Activated CD8-positive, alpha-beta T cell treated with anti-CD3 and anti-CD28 coated beads, Interleukin-2, amount 10 ng/mL, durations not matched to agents 7 days and 5 days (primary cell): ENCODE measurements at regions not wholly inside any gene's neighbourhood (a gene's known extent, or its start where the extent isn't known, plus 50 kb on each side); places are given as distances from the start of the nearest gene placed in this dataset.
A peak's percentile ranks its signal among the peaks of the same experiment; 100 is the strongest.

Experiments used
- ATAC-seq: fragments of 150-1000 bp; cut with Tn5 transposase; one replicate; pipeline ENCODE4 v1.10.0; 2021; ENCODE audit warnings: moderate library complexity
- CTCF ChIA-PET: fragments of 350-600 bp; sonication (Branson Sonifier 250); formaldehyde crosslinking; loops from one replicate; lab custom pipeline; 2021; ENCODE audit warnings: antibody characterized with exemption; lab: Charles Lee
- POLR2A ChIA-PET: fragments of 350-600 bp; sonication (Branson Sonifier 250); formaldehyde crosslinking; loops from one replicate; lab custom pipeline; 2021; ENCODE audit warnings: antibody characterized with exemption; lab: Charles Lee
- DNase-seq: peaks from one replicate; pipeline ENCODE4 v3.0.0-alpha.2; 2020
- H3K27ac Mint-ChIP-seq: one replicate; pipeline ENCODE4 v1.8.0; 2021; ENCODE audit warnings: mild to moderate bottlenecking, mixed read lengths
- H3K27me3 Mint-ChIP-seq: one replicate; pipeline ENCODE4 v1.8.0; 2021; ENCODE audit warnings: low read depth, mixed read lengths
- H3K36me3 Mint-ChIP-seq: one replicate; pipeline ENCODE4 v1.8.0; 2021; ENCODE audit warnings: low read depth, mixed read lengths
- H3K4me1 Mint-ChIP-seq: one replicate; pipeline ENCODE4 v1.8.0; 2021; ENCODE audit warnings: low read depth, mixed read lengths
- H3K4me3 Mint-ChIP-seq: one replicate; pipeline ENCODE4 v1.8.0; 2021; ENCODE audit warnings: mild to moderate bottlenecking, mixed read lengths
- H3K9me3 Mint-ChIP-seq: one replicate; pipeline ENCODE4 v1.8.0; 2022; ENCODE audit warnings: mixed read lengths; ENCODE audit not compliant: insufficient read depth

DNA sequence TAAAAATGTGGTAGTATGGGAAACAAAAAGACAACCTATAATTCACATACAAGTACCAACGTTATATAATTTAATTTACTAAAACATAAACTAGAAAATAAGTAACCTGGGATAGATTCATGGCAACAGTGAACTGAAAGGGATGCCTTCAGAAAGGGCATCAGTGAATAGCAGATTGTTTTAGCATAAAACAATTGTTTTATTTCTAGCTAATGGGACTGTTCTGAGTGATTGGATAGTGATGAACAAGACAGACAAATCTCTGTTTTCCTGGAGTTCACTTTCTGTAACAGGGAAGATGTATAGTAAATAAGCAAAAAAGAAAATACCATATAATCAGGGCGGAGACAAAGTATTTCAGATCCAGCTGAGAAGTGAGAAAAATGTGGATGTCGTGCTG, 379.1 kb upstream of the SPOCK3 start:
- H3K9me3 Mint-ChIP-seq: no peaks in the 10 kb centered on the region
- no peak for ATAC-seq

DNA sequence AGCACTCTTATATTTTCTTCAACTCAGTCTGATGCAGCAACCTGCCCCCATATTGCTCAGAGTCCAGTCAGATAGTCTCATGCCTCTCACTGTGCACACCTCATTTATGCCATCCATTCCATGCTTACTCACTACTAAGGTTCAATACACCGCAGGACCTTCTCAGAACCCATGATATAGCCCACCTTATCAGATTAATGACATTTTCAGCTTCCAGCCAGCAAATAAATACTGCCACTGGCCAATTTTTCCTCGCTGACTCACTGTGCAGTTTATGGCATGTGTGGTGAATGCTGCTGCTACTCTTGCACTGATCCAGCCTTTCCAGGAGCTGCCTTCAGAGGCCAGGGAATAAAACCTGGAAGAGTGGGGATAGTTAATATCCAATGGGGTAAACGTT, 380.6 kb upstream of the SPOCK3 start:
- POLR2A ChIA-PET: no interaction called here
- CTCF ChIA-PET: no interaction called here
- Mint-ChIP-seq H3K27ac (no peak overlapping the region), H3K4me1 (no peaks in the 10 kb centered on the region), H3K27me3 (no peaks in the 10 kb centered on the region), H3K36me3 (no peaks in the 10 kb centered on the region), H3K4me3 (no peak overlapping the region), H3K9me3 (no peaks in the 10 kb centered on the region)
- DNase-seq (no peak), ATAC-seq (no peak)

More for the DNA sequence above, 379.1 kb upstream of the SPOCK3 start:
- no peak for DNase-seq
- H3K4me3 Mint-ChIP-seq: no peak overlapping the region
- H3K36me3 Mint-ChIP-seq: no peaks in the 10 kb centered on the region
- H3K27ac Mint-ChIP-seq: no peak overlapping the region
- ChIA-PET CTCF (no interaction called here), POLR2A (no interaction called here)
- no peaks in the 10 kb centered on the region for H3K27me3 Mint-ChIP-seq
- H3K4me1 Mint-ChIP-seq: no peaks in the 10 kb centered on the region

DNA sequence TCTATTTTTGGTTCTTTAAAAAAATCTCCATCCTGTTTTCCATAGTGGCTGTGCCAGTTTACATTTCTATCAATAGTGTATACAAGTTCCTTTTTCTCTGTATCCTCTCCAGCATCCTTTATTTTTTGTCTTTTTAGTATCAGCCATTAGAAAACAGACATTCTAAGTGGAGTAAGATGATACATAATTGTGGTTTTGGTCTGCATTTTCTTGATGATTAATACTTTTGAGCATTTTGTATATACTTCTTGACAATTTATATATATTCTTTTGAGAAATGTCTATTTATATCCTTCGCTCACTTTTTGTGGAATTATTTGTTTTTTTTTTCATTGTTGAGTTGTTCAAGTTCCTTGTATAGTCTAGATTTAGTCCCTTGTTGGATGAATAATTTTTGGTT, 382.2 kb upstream of the SPOCK3 start:
- ChIA-PET POLR2A (no interaction called here), CTCF (no interaction called here)
- Mint-ChIP-seq H3K4me1 (no peaks in the 10 kb centered on the region), H3K9me3 (no peaks in the 10 kb centered on the region), H3K27me3 (no peaks in the 10 kb centered on the region), H3K27ac (no peak overlapping the region), H3K4me3 (no peak overlapping the region), H3K36me3 (no peaks in the 10 kb centered on the region)
- ATAC-seq (no peak), DNase-seq (no peak)

DNA sequence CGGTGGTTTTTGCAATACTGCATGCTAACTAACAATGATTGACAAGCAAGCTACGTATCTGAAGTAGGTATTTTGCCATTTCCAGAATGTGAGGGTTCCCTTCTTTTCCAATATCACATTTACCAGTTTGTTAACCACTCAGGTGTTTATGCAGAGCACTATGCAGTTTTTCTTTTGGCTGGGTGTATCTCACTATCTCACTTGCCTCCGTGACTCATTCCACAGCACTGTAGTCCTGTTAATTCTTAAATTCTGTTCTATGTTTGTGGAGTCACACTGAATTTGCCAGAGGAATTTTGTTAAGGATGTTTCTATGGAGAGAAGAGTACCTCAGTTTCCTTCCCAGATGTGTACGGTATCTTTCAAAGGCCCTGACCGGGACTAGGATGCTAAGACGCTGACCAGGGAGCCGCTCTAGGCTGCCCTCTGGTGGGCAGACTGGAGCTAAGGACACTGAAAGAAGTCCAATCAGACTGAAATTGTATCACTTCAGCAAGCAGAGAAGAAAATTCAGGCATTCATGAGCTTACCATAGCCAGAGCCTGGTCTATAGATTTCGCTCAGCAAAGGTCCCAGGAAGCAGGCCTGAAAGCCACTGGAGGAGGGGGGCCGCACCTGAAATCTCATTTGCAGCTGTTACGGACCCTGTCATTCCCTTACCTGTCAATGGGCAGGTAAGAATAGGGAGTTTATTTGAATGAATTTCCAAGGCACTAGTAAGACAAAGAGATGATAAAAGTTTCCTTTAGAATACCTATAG, 388.4 kb upstream of the SPOCK3 start:
- no peaks in the 10 kb centered on the region for H3K36me3 Mint-ChIP-seq
- no peaks in the 10 kb centered on the region for H3K4me1 Mint-ChIP-seq
- ATAC-seq: peak; percentile 51
- no peak overlapping the region for H3K27ac Mint-ChIP-seq
- DNase-seq: peak; percentile 32
- no peak overlapping the region for H3K4me3 Mint-ChIP-seq
- H3K27me3 Mint-ChIP-seq: no peaks in the 10 kb centered on the region
- ChIA-PET CTCF (interaction anchor here (0.6 to 0.8 kb wide), 2 partner anchors 29 to 43 kb away, joined by 3 read pairs; no protein-coding TSS in a partner anchor), POLR2A (no interaction called here)
- H3K9me3 Mint-ChIP-seq: no peaks in the 10 kb centered on the region

DNA sequence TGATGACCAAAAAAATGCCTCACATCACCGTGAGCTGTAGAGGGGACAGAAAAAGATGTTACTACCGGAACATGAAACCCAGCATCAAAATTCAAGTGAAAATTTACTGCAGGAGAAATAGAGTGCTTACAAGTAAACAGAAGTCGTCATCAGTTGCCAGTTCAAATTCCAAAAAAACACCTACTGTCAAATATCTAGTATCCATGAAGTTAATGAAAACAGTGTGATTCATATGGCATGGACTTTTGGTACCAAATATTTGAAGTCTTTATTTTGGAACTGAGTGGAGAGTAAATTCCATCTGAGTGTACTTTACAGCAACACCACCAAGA, 388.9 kb upstream of the SPOCK3 start:
- H3K27ac Mint-ChIP-seq: no peak overlapping the region
- H3K36me3 Mint-ChIP-seq: no peaks in the 10 kb centered on the region
- ChIA-PET CTCF (interaction anchor here (0.8 kb wide), 1 partner anchor 29 kb away, joined by 3 read pairs; no protein-coding TSS in a partner anchor), POLR2A (no interaction called here)
- H3K4me3 Mint-ChIP-seq: no peak overlapping the region
- no peaks in the 10 kb centered on the region for H3K27me3 Mint-ChIP-seq
- H3K9me3 Mint-ChIP-seq: no peaks in the 10 kb centered on the region
- H3K4me1 Mint-ChIP-seq: no peaks in the 10 kb centered on the region
- DNase-seq (no peak), ATAC-seq (no peak)

DNA sequence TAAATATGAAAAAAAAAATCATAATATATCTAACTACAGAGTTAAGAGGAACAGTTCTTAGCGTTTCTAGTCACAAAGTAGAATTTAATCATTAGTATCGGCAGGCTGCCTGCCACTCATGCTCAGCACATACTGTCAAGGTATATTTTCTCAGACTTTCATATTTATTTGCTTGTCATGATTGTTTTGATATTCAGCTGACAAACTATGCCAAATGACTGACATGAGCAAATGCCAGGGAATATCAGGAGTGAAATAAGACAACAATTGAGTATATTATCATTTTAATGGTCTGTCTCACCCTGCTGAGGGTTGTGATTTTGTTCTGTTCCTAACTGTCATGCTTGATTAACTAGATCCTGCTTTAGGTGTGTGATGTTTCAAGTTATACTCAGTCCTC, 395.0 kb upstream of the SPOCK3 start:
- no peak overlapping the region for H3K4me3 Mint-ChIP-seq
- ATAC-seq (no peak), DNase-seq (no peak)
- no peaks in the 10 kb centered on the region for H3K27me3 Mint-ChIP-seq
- no peak overlapping the region for H3K27ac Mint-ChIP-seq
- ChIA-PET CTCF (no interaction called here), POLR2A (no interaction called here)
- H3K9me3 Mint-ChIP-seq: peaks cover 5% of the 10 kb centered on the region
- no peaks in the 10 kb centered on the region for H3K4me1 Mint-ChIP-seq
- no peaks in the 10 kb centered on the region for H3K36me3 Mint-ChIP-seq

DNA sequence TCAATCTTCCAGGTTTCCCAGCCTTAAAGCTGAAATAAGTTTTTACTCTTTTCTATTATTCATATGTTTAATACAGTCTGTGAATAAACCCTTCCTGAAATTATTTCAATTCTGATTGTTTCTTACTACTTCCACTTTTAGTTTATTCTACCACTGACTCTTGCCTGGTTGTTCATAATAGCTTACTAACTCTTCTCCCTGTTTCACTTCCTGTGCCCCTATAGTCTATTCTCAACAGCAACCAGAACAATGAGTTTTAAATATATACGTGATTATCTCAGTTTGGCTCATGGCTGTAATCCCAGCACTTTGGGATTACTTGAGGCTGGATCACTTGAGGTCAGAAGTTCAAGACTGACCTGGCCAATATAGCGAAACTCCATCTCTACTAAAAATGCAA, 408.0 kb upstream of the SPOCK3 start:
- Mint-ChIP-seq H3K27ac (no peak overlapping the region), H3K36me3 (no peaks in the 10 kb centered on the region), H3K27me3 (no peaks in the 10 kb centered on the region), H3K4me3 (no peak overlapping the region), H3K9me3 (peaks cover 5% of the 10 kb centered on the region), H3K4me1 (no peaks in the 10 kb centered on the region)
- CTCF ChIA-PET: no interaction called here
- no peak for ATAC-seq
- POLR2A ChIA-PET: no interaction called here
- DNase-seq: no peak

DNA sequence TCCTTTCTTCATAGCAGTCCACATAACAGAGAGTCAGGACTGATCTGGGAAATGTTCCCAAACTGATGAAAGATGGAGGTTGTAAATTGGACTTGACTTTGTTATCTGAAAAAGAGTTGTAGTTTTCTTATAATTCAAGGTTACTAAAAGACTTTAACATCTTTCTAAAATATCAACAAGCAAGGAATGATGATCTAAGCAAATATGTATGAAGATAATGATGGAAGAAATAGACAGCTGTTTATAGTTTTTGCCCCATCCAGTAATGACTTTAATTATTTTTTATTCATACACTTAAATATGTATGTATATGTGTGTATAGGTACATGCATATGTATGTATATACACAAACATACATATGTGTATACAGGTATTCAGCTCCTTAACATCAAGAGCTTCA, 411.1 kb upstream of the SPOCK3 start:
- Mint-ChIP-seq H3K9me3 (no peaks in the 10 kb centered on the region), H3K4me1 (no peaks in the 10 kb centered on the region), H3K27ac (no peak overlapping the region), H3K36me3 (no peaks in the 10 kb centered on the region), H3K4me3 (no peak overlapping the region), H3K27me3 (no peaks in the 10 kb centered on the region)
- ATAC-seq: no peak
- ChIA-PET POLR2A (no interaction called here), CTCF (no interaction called here)
- DNase-seq: no peak

DNA sequence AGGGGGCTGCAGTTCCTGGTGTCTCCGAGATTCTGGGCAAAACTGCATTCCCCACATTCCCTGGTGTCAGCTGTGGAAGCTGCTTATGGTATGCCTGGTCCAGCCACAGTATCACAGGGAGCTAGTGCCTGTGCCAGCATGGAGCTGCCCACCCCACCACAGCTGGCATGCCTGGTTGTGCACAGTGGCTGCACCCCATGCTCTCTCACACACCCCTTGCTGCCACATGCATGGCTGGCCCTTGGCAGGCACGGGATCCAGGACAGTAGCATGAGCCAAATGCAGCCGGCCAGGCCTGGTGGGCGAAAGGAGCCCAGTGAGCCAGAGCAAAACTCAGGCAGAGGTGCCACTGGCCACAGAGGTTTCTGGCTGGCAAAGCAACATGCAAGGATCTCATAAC, 418.0 kb upstream of the SPOCK3 start:
- CTCF ChIA-PET: interaction anchor here (0.9 kb wide), 1 partner anchor 29 kb away, joined by 3 read pairs; no protein-coding TSS in a partner anchor
- ATAC-seq (no peak), DNase-seq (no peak)
- Mint-ChIP-seq H3K36me3 (no peaks in the 10 kb centered on the region), H3K27ac (no peak overlapping the region), H3K4me3 (no peak overlapping the region), H3K27me3 (no peaks in the 10 kb centered on the region), H3K4me1 (no peaks in the 10 kb centered on the region), H3K9me3 (no peaks in the 10 kb centered on the region)
- POLR2A ChIA-PET: interaction anchor here (0.7 kb wide), 1 partner anchor 9 kb away, joined by 6 read pairs; no protein-coding TSS in a partner anchor

DNA sequence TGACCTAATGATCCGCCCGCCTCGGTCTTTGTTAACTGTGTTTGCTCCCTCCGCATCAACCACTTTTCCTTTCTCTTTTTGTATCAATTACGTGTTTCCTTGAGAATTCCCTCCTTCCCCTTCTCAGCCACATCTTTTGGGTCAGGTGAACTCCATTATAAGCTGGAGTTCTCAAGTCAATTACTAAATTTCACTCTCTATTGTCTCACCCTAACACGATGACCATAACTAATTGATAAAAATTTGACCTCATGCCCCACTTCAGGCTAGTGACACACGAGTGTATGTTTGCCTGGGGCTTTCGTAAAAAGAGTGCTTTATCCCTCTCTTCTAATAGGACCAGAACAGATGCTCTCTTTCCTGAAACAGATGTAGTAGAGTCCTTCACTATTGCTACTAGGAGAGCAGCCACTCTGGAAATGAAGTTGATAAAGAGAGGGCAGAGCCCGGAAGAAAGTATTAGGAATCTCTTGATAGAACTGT, 403.6 kb upstream of the ANXA10 start:
- ChIA-PET POLR2A (no interaction called here), CTCF (no interaction called here)
- ATAC-seq: no peak
- no peak for DNase-seq
- no peaks in the 10 kb centered on the region for H3K36me3 Mint-ChIP-seq
- no peak overlapping the region for H3K27ac Mint-ChIP-seq
- H3K4me3 Mint-ChIP-seq: no peak overlapping the region
- H3K9me3 Mint-ChIP-seq: peaks cover 2% of the 10 kb centered on the region
- no peaks in the 10 kb centered on the region for H3K4me1 Mint-ChIP-seq
- no peaks in the 10 kb centered on the region for H3K27me3 Mint-ChIP-seq

DNA sequence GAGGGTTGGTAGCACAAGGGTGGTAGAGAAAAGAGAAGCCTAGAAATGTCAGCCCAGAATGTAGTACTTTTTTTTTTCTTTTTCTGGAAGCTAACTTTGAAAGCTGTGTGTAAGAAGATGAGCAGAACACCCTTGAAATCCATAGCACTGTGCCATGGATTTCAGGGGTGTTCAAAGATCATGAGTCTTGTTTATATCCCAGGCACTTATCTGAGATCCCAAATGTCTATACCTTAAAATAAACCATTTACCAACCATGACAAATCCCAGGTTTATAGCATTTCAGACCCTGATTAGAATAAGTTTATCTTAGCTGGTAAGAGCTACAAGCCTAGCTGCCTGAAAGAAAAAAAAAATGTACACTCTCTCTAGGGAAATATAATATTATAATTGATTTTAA, 389.9 kb upstream of the ANXA10 start:
- no peak overlapping the region for H3K27ac Mint-ChIP-seq
- H3K4me3 Mint-ChIP-seq: no peak overlapping the region
- no peaks in the 10 kb centered on the region for H3K9me3 Mint-ChIP-seq
- H3K36me3 Mint-ChIP-seq: no peaks in the 10 kb centered on the region
- ChIA-PET CTCF (no interaction called here), POLR2A (no interaction called here)
- ATAC-seq: no peak
- H3K27me3 Mint-ChIP-seq: no peaks in the 10 kb centered on the region
- no peaks in the 10 kb centered on the region for H3K4me1 Mint-ChIP-seq
- no peak for DNase-seq

DNA sequence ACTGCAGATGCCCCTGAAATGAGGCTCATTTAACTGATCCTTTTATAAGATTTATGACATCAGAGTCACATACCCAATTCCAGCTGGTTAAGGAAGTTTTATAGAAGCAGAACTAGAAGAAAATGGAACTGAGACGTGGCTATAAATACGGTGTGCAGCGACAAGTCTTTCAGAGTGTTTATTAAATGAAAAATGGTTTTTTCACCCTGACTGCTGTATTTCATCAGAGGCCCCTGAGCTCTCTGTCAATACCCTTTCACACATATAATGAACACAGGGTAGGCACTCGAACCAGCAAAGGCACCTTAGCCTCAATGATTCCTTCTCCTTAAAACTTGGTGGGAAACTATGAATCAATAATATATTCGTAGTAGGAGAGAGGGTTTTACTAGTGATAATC, 380.8 kb upstream of the ANXA10 start:
- no peaks in the 10 kb centered on the region for H3K9me3 Mint-ChIP-seq
- no peak overlapping the region for H3K27ac Mint-ChIP-seq
- H3K36me3 Mint-ChIP-seq: no peaks in the 10 kb centered on the region
- ChIA-PET CTCF (no interaction called here), POLR2A (no interaction called here)
- H3K4me3 Mint-ChIP-seq: no peak overlapping the region
- no peak for DNase-seq
- H3K27me3 Mint-ChIP-seq: no peaks in the 10 kb centered on the region
- ATAC-seq: no peak
- no peaks in the 10 kb centered on the region for H3K4me1 Mint-ChIP-seq

DNA sequence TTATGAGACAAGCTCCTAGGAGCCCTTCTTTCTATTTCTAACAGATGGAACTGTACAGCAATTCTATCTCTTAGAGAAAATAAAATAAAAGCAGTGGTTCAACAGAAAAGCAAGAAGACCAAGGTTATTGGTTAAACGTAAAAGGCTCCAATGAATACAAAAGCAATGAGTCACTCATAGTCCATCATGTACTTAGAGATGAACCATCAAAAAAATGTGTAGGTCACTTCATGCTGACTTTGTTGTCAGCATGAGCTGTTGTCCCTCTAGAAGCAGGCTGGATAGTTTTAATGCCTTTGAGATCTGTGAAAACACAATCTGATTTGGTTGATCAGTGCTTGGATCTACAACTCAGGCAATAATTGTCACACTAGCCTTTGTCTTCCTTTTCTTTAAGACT, 378.6 kb upstream of the ANXA10 start:
- CTCF ChIA-PET: no interaction called here
- ATAC-seq: no peak
- Mint-ChIP-seq H3K27ac (no peak overlapping the region), H3K4me3 (no peak overlapping the region), H3K27me3 (no peaks in the 10 kb centered on the region), H3K9me3 (no peaks in the 10 kb centered on the region), H3K4me1 (no peaks in the 10 kb centered on the region), H3K36me3 (no peaks in the 10 kb centered on the region)
- no peak for DNase-seq
- POLR2A ChIA-PET: no interaction called here
